IPS-18c (cell line): ENCODE measurements at regions not wholly inside any gene's neighbourhood (a gene's known extent, or its start where the extent isn't known, plus 50 kb on each side); places are given as distances from the start of the nearest gene placed in this dataset.

ENCODE experiments used
- H3K4me3 ChIP-seq: 2 replicates; pipeline ENCODE4 v1.7.0; 2013; ENCODE audit warnings: low read depth, mild to moderate bottlenecking, low read length, moderate library complexity; ENCODE audit not compliant: insufficient read depth
- H3K9me3 ChIP-seq: one replicate; pipeline ENCODE4 v1.6.1; 2013; ENCODE audit warnings: mild to moderate bottlenecking, low read length, moderate library complexity; ENCODE audit not compliant: control insufficient read depth, insufficient read depth

- no peak overlapping the region for H3K4me3 ChIP-seq
- no peaks in the 10 kb centered on the region for H3K9me3 ChIP-seq
Measured at GRCh38 chr15:31953478-31953877, 76.8 kb upstream of the CHRNA7 start.

GRCh38 chr15:31954374-31955172, 75.7 kb upstream of the CHRNA7 start:
- Histone ChIP-seq H3K4me3 (no peak overlapping the region), H3K9me3 (no peaks in the 10 kb centered on the region)

- H3K9me3 ChIP-seq = peaks cover 7% of the 10 kb centered on the region
Measured at GRCh38 chr15:31955734-31956133, 74.6 kb upstream of the CHRNA7 start.

GRCh38 chr15:31957581-31957980, 72.7 kb upstream of the CHRNA7 start:
- H3K4me3 ChIP-seq = no peak overlapping the region
- peaks cover 7% of the 10 kb centered on the region for H3K9me3 ChIP-seq

More at GRCh38 chr15:31955734-31956133, 74.6 kb upstream of the CHRNA7 start:
- H3K4me3 ChIP-seq = no peak overlapping the region

GRCh38 chr15:31964586-31965307, 65.6 kb upstream of the CHRNA7 start:
- Histone ChIP-seq H3K9me3 (peaks cover 7% of the 10 kb centered on the region), H3K4me3 (no peak overlapping the region)

- Histone ChIP-seq H3K9me3 (no peaks in the 10 kb centered on the region), H3K4me3 (no peak overlapping the region)
Measured at GRCh38 chr15:31970007-31970406, 60.3 kb upstream of the CHRNA7 start.

- H3K9me3 ChIP-seq = no peaks in the 10 kb centered on the region
Measured at GRCh38 chr15:31973197-31973596, 57.1 kb upstream of the CHRNA7 start.

GRCh38 chr15:31974154-31974794, 56.0 kb upstream of the CHRNA7 start:
- Histone ChIP-seq H3K4me3 (no peak overlapping the region), H3K9me3 (no peaks in the 10 kb centered on the region)

More at GRCh38 chr15:31973197-31973596, 57.1 kb upstream of the CHRNA7 start:
- no peak overlapping the region for H3K4me3 ChIP-seq

GRCh38 chr15:31974855-31975829, 55.2 kb upstream of the CHRNA7 start:
- H3K9me3 ChIP-seq = no peaks in the 10 kb centered on the region
- no peak overlapping the region for H3K4me3 ChIP-seq

GRCh38 chr15:31975830-31976229, 54.5 kb upstream of the CHRNA7 start:
- H3K9me3 ChIP-seq = no peaks in the 10 kb centered on the region
- H3K4me3 ChIP-seq = no peak overlapping the region

- no peak overlapping the region for H3K4me3 ChIP-seq
- no peaks in the 10 kb centered on the region for H3K9me3 ChIP-seq
Measured at GRCh38 chr15:31977138-31977537, 53.2 kb upstream of the CHRNA7 start.

GRCh38 chr15:31977812-31978661, 52.3 kb upstream of the CHRNA7 start:
- peak overlapping the region; percentile 35 for H3K4me3 ChIP-seq

More at GRCh38 chr15:31977812-31978661, 52.3 kb upstream of the CHRNA7 start:
- H3K9me3 ChIP-seq = no peaks in the 10 kb centered on the region
